ENCODE measurements at regions not wholly inside any gene's neighbourhood (a gene's known extent, or its start where the extent isn't known, plus 50 kb on each side); places are given as distances from the start of the nearest gene placed in this dataset.

DNA sequence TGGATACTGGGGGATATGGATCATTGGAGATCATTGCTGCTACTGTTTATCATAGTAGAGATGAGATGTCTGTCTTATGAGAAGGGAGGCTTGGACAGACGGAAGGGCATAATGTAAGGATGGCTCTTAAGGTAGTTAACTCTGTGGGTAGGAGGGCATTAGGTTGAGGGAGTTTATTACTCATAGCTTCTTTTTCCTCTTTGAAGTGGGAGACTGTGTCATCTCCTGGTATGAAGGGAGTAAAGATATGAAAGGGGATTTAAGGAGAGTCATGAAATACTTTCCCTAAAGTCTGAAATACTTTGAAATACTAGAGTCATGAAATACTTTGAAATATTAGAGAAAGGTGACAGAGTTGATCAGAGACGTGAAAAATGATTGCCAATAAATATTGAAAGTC lies 255.5 kb upstream of the PITX2 start:
- no peak for DNase-seq (ENCODE audit: extremely low read depth in 1 of 2, low read depth in 1 of 2)

DNA sequence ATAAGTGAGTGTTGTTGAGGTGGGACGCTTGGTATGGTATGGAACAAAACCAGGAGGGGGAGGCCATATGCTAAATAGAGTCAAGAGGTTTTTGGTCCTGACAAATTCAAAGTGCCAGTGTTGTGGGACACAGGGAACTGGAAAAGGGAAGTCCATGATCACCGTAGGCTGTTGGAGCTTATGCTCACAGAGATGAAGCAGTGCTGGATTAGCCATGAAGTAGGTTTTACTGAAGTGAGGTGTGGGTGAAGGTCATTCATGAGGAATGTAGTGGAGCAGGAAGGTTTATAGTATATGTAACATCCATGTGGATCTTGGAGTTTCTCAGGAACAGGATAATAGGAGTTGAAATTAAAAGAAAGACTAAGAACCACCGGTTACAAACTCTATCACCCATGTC lies 256.1 kb upstream of the PITX2 start:
- no peak for DNase-seq (ENCODE audit: extremely low read depth in 1 of 2, low read depth in 1 of 2)

DNA sequence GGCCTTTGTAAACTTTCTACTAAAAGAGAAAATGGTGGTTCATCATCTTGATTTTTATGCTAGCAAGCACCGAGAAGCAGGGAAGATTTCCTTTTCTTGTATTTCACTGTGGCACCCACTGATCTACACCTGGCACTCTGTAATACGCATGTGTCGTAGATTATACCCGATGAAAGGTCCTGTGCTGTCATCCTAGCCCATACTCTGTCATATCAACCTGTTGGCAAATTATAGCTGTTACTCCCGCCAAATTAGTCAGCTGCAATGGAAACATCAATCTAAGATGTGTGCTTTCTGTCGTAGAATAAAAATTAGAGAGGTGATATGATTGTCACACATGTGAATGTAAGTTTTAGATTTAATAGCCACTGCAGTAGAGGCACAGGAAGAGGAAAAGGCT lies 263.4 kb upstream of the PITX2 start:
- DNase-seq (ENCODE audit: extremely low read depth in 1 of 2, low read depth in 1 of 2) = no peak

DNA sequence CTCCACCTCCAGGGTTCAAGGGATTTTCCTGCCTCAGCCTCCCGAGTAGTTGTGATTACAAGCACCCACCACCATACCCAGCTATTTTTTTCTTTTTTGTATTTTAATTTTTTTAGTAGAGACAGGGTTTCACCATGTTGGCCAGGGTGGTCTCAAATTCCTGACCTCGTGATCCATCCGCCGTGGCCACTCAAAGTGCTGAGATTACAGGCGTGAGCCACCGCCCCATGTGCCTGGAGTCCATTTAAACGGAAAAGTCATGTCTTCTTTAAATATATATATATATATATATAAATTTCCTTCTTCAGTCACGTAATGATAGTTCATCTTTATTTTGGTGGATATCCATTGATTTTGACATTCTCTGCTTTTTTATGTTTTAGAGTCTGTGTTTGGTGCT lies 264.0 kb upstream of the PITX2 start:
- DNase-seq (ENCODE audit: extremely low read depth in 1 of 2, low read depth in 1 of 2) = no peak

GRCh38 chr4:110897784-110898183 lies 274.9 kb upstream of the PITX2 start:
- DNase-seq (ENCODE audit: extremely low read depth in 1 of 2, low read depth in 1 of 2) = no peak

DNA sequence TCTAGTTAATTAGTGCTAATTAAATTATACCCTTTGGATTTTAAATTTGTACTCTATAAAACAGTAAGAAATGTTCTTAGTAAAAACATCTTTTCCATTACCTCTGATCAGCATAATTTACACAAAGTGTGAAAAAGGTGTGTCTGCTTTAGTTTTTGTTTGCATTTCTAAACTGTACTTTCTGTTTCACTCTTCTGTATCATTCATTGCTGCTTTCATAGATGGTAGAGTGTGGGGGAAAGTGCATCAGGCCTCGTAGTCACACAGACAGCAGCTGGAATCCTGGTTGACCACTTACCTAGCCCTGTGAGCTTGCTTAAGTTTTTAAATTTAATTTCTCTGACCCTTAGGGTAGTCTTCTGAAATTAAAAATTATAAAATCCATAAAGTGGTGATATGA lies 275.4 kb upstream of the PITX2 start:
- DNase-seq (ENCODE audit: extremely low read depth in 1 of 2, low read depth in 1 of 2) = no peak

DNA sequence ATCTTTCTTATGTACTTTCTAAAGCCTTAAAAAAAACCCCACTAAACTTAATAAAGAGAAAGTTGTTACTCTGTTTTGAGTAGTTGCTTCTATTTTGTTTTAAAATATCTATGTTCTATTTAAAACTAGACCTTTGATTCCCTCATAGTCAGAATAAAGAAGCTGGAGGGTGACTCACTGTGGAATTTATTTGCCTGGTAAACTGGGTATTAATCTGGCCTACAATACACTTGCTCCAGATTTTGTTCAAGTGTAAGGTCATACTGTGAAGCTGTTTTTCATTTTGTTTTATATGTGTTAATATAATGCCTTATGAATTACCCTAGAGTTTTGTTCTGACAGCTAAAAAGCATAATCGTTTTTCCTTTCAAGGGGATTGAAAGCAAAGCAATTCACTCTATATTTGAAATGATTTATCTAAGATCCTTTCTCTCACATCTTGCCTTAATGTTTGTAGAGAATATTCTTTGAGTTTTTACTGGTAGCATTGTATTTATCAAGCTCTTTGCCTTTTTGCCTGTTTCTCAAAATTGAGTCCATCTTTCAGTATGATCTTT lies 277.4 kb upstream of the PITX2 start:
- no peak for DNase-seq (ENCODE audit: extremely low read depth in 1 of 2, low read depth in 1 of 2)

DNA sequence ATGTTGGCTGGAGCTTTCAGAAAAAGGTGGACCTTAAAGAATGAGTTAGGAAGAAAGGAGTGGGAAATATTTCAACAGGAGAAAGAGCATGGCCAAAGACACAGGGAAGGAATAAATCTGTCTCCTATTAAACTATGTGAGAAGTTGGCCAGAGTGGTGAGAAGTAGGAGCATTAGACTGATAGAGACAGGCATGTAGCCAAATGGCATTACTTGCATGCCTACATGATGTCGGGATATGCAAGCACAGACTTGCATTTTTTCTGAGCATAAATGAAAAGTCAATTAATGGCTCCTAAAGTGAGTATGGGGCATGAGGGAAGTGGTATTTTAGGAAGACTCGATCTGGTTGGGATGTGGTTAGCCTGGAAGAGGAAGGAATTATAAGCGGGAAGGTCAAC lies 279.6 kb upstream of the PITX2 start:
- DNase-seq (ENCODE audit: extremely low read depth in 1 of 2, low read depth in 1 of 2) = no peak

GRCh38 chr4:110904435-110905065 lies 281.7 kb upstream of the PITX2 start:
- DNase-seq (ENCODE audit: extremely low read depth in 1 of 2, low read depth in 1 of 2) = no peak

- no peak for DNase-seq (ENCODE audit: extremely low read depth in 1 of 2, low read depth in 1 of 2)
Measured at GRCh38 chr4:110905367-110905766, 282.5 kb upstream of the PITX2 start.

- no peak for DNase-seq (ENCODE audit: extremely low read depth in 1 of 2, low read depth in 1 of 2)
Measured at GRCh38 chr4:110907801-110908313, 285.0 kb upstream of the PITX2 start.

GRCh38 chr4:110914791-110915190 lies 291.9 kb upstream of the PITX2 start:
- DNase-seq (ENCODE audit: extremely low read depth in 1 of 2, low read depth in 1 of 2) = no peak

- no peak for DNase-seq (ENCODE audit: extremely low read depth in 1 of 2, low read depth in 1 of 2)
Measured at GRCh38 chr4:110915301-110915700, 292.4 kb upstream of the PITX2 start.

DNA sequence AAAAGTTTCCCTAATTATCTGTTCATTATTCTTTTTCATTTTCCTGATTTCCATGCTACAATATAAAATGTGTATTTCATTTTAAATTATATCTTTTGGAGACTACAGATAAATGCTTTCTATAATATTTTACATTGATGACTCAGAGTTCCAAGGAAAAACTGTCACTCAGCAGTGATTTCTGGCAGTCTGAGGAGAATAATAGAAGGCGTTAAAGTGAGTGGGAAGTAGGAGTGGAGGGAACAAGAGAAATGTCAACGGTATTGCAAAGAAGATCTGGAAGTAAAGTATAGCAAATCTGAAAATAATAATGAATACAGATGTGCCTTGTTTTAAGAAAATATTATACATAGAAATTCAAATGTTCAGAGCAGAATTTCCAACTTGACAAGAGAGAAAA lies 293.6 kb upstream of the PITX2 start:
- no peak for DNase-seq (ENCODE audit: extremely low read depth in 1 of 2, low read depth in 1 of 2)

- no peak for DNase-seq (ENCODE audit: extremely low read depth in 1 of 2, low read depth in 1 of 2)
Measured at GRCh38 chr4:110917835-110918234, 295.0 kb upstream of the PITX2 start.

- no peak for DNase-seq (ENCODE audit: extremely low read depth in 1 of 2, low read depth in 1 of 2)
Measured at GRCh38 chr4:110920990-110921389, 298.1 kb upstream of the PITX2 start.

GRCh38 chr4:110924761-110925160 lies 301.9 kb upstream of the PITX2 start:
- no peak for DNase-seq (ENCODE audit: extremely low read depth in 1 of 2, low read depth in 1 of 2)

- DNase-seq (ENCODE audit: extremely low read depth in 1 of 2, low read depth in 1 of 2) = no peak
Measured at GRCh38 chr4:110926841-110927400, 304.0 kb upstream of the PITX2 start.

DNA sequence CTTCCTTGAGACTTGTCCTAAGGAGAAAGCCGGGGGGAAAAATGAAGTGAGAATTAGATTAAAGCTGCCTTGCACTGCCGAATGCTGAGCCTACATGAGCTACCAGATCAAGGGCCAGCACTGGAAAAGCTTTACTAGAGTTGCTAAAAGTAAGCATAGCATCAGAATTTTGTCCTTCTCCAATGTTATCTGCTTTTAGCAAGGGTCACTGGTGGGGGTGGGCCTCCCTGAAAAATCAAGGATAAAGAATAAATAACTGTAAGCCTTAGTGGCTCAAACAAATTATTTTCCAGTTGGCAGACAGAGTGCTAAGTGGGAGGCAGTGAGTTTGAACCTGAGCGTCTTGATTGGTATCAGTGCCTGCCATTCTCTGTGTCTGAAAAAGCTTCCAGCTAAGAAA lies 310.5 kb upstream of the PITX2 start:
- no peak for DNase-seq (ENCODE audit: extremely low read depth in 1 of 2, low read depth in 1 of 2)

DNA sequence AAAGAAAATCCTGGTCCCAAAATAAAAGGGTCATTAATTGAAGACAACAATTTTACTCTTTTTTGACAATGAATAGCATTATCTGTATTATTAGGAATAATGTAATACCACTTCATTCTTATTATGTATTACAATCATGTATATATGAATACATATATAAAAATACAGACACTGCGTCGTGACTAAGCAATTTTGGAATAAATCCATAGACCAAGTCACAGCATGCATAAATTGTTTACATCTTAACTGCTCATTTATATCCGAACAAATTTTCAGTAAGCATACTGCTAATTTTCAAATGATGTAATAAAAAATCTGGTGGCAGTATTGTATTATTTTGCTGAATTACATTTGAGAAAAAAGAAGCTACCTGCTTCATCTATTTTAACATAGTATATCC lies 321.6 kb upstream of the PITX2 start:
- no peak for DNase-seq (ENCODE audit: extremely low read depth in 1 of 2, low read depth in 1 of 2)

- DNase-seq (ENCODE audit: extremely low read depth in 1 of 2, low read depth in 1 of 2) = no peak
Measured at GRCh38 chr4:110945600-110945999, 322.7 kb upstream of the PITX2 start.

- no peak for DNase-seq (ENCODE audit: extremely low read depth in 1 of 2, low read depth in 1 of 2)
Measured at GRCh38 chr4:110949542-110949941, 326.7 kb upstream of the PITX2 start.

DNA sequence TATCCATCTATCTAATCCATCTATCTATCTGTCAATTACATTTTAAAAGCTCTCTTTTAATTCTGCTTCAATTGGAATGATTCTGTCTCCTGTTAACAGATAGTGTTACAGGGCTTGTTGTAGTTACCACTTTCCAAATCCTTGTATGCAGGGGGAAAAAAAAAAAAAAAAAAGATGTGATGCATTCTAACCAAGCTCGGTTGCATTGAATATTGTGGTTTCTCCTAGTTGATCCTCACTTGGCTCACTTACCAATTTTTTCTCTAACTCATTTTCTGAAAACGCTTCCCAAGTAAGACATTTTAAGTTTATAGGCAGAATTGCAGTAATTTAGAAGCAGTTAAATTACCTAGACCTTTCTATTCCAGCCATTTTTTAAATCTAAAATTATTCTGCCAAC lies 327.9 kb upstream of the PITX2 start:
- no peak for DNase-seq (ENCODE audit: extremely low read depth in 1 of 2, low read depth in 1 of 2)

Measured in stimulated activated CD8-positive, alpha-beta memory T cell treated with anti-CD3 and anti-CD28 coated beads, Interleukin-7, amount 100 ng/mL, for 48 hours (primary cell).